GM12801 (cell line): ENCODE measurements at regions not wholly inside any gene's neighbourhood (a gene's known extent, or its start where the extent isn't known, plus 50 kb on each side); places are given as distances from the start of the nearest gene placed in this dataset.

ENCODE experiments used
- CTCF ChIP-seq: IDR thresholded peaks from one replicate; pipeline ENCODE4 v1.5.1; 2011; ENCODE audit warnings: control low read depth; ENCODE audit not compliant: insufficient read length; ENCODE audit errors: extremely low read depth

DNA sequence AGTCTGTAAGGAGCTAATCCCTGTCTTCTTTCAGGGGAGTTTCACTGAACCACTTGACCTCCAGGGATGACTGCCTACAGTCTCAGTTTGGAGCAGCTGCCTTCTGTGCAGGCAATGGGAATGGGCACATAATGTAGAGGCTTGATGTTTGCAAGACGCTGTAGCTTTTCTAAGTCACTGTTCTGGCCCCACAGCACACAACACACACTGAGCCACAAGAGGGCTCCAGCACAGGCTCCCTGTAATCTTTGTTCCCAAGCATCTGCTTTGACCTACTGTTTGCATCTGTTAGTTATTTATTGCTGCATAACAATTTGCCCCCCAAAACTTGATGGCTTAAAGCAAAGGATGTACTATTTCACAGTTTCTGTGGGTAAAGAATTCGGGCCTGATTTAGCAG, 419.0 kb upstream of the ASIC2 start:
- TF ChIP-seq CTCF: no peak

GRCh38 chr17:33716957-33717356, 423.9 kb upstream of the ASIC2 start:
- TF ChIP-seq CTCF: no peak

- TF ChIP-seq CTCF: no peak
Measured at GRCh38 chr17:33725675-33726271, 432.7 kb upstream of the ASIC2 start.

GRCh38 chr17:33730131-33730530, 437.0 kb upstream of the ASIC2 start:
- TF ChIP-seq CTCF: no peak

DNA sequence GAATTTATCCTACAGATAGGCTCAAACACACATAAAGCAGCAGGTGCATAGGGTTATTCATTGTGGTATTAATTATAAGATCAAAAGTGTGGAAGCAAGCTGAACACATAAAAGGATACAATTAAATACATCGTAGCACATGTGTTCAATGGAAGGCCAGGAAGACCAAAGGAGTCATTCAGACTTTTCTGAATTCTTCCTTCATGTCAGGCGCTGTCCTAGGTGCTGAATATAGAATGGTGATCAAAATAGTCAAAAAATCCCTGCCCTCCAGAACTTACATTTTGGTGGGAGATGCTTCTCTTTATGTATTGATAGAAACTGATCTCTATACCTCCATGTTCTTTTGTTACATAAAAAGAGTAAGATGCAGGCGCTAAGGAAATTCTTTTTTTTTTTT, 439.0 kb upstream of the ASIC2 start:
- no peak for TF ChIP-seq CTCF

GRCh38 chr17:33739714-33740113, 446.6 kb upstream of the ASIC2 start:
- no peak for TF ChIP-seq CTCF

DNA sequence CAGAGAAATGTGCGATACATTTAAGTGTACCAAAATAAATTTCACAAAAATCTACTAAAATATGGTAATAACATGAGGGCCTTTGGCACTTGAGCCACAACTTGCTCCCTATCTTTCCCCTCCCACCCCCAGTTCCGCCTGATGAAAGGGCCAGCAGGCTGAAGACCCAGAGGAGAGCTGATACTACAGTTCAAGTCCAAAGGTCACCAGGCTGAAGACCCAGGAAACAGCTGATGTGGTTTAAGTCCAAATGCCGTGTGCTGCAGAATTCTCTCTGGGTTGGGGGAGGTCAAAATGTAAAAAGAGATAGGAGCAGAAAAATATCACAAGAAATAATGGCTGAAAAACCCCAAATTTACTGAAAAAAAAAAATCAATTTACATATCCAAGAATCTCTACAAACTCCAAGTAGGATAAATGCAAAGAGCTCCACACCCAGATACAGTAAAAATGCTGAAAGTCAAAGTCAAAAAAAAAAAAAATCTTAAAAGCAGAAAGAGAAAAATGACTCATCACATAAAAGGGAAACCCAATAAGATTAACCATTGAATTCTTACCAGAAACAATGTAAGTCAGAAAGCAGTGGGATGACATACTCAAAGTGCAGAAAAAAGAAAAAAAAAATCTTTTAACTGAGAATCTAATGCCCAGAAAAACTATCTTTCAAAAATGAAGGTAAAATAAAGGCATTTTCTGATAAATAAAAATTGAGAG, 452.1 kb upstream of the ASIC2 start:
- TF ChIP-seq CTCF: no peak
